OCI-LY1 (cell line): ENCODE measurements at regions not wholly inside any gene's neighbourhood (a gene's known extent, or its start where the extent isn't known, plus 50 kb on each side); places are given as distances from the start of the nearest gene placed in this dataset.

ENCODE experiments used
- H2AFZ ChIP-seq: fragments of 200-600 bp; sonication (generic), shearing (Covaris generic); 2 replicates; pipeline ENCODE4 v1.6.0; 2014; ENCODE audit warnings: antibody characterized with exemption, mild to moderate bottlenecking, low read length
- H3F3A ChIP-seq: fragments of 200-600 bp; sonication (generic), shearing (Covaris generic); 2 replicates; pipeline ENCODE4 v1.6.0; 2014; ENCODE audit warnings: mild to moderate bottlenecking, antibody characterized with exemption, low read length, moderate library complexity; ENCODE audit not compliant: insufficient read depth
- H3K27ac ChIP-seq: fragments of 200-600 bp; sonication (generic); 2 replicates; pipeline ENCODE4 v1.5.1; 2014; ENCODE audit warnings: low read length, mixed run types, mild to moderate bottlenecking, low read depth; ENCODE audit not compliant: poor library complexity, severe bottlenecking
- H3K27me3 ChIP-seq: fragments of 200-600 bp; sonication (generic); 2 replicates; pipeline ENCODE4 v1.6.0; 2014; ENCODE audit warnings: antibody characterized with exemption, mild to moderate bottlenecking, low read length, moderate library complexity; ENCODE audit not compliant: insufficient read depth
- H3K36me3 ChIP-seq: fragments of 200-600 bp; sonication (generic); 2 replicates; pipeline ENCODE4 v1.6.1; 2014; ENCODE audit warnings: mild to moderate bottlenecking, antibody characterized with exemption, low read length, moderate library complexity, mixed read lengths; ENCODE audit not compliant: insufficient read depth
- H3K4me1 ChIP-seq: fragments of 200-600 bp; sonication (generic); 2 replicates; pipeline ENCODE4 v1.5.1; 2014; ENCODE audit warnings: mild to moderate bottlenecking, low read length, moderate library complexity; ENCODE audit not compliant: insufficient read depth, severe bottlenecking
- H3K4me2 ChIP-seq: fragments of 200-600 bp; sonication (generic), shearing (Covaris generic); 2 replicates; pipeline ENCODE4 v1.6.1; 2014; ENCODE audit warnings: low read length
- H3K4me3 ChIP-seq: fragments of 200-600 bp; sonication (generic); 2 replicates; pipeline ENCODE4 v1.5.1; 2014; ENCODE audit warnings: low read length, low read depth, mild to moderate bottlenecking, mixed read lengths; ENCODE audit not compliant: poor library complexity, severe bottlenecking
- H3K79me2 ChIP-seq: fragments of 200-600 bp; shearing (Covaris generic); 2 replicates; pipeline ENCODE4 v1.6.1; 2016; ENCODE audit warnings: mixed run types, low read length, mixed read lengths; ENCODE audit not compliant: insufficient read depth
- H3K9ac ChIP-seq: fragments of 200-600 bp; sonication (generic), shearing (Covaris generic); 2 replicates; pipeline ENCODE4 v1.6.1; 2014; ENCODE audit warnings: mild to moderate bottlenecking, low read length, mixed read lengths
- H3K9me2 ChIP-seq: fragments of 200-600 bp; sonication (generic), shearing (Covaris generic); 2 replicates; pipeline ENCODE4 v1.6.1; 2014; ENCODE audit warnings: low read depth, mild to moderate bottlenecking, low read length, mixed read lengths
- H3K9me3 ChIP-seq: fragments of 200-600 bp; shearing (Covaris generic); 2 replicates; pipeline ENCODE4 v1.6.1; 2014; ENCODE audit warnings: low read length, mixed read lengths
- H4K20me1 ChIP-seq: fragments of 200-600 bp; sonication (generic), shearing (Covaris generic); 2 replicates; pipeline ENCODE4 v1.6.0; 2016; ENCODE audit warnings: mild to moderate bottlenecking, low read length; ENCODE audit not compliant: insufficient read depth
- CTCF ChIP-seq: fragments of 200-600 bp; sonication (generic), shearing (Covaris generic); IDR thresholded peaks from 2 replicates; pipeline ENCODE4 v1.5.1; 2017; ENCODE audit warnings: mild to moderate bottlenecking, antibody characterized with exemption, low read length, moderate library complexity, mixed read lengths
- EZH2 ChIP-seq: fragments of 200-600 bp; sonication (generic), shearing (Covaris generic); IDR thresholded peaks from 2 replicates; pipeline ENCODE4 v1.8.0; 2017; ENCODE audit warnings: borderline replicate concordance, mixed run types, mild to moderate bottlenecking, antibody characterized with exemption, low read length, moderate library complexity, mixed read lengths

- TF ChIP-seq CTCF, result no peak
- no peak for TF ChIP-seq EZH2
- Histone ChIP-seq H3K4me2 (no peak overlapping the region), H4K20me1 (no peaks in the 10 kb centered on the region), H3K79me2 (no peaks in the 10 kb centered on the region), H3K9me3 (no peaks in the 10 kb centered on the region), H3K27me3 (no peaks in the 10 kb centered on the region), H3K27ac (no peak overlapping the region), H3F3A (no peaks in the 10 kb centered on the region), H2AFZ (no peak overlapping the region), H3K9me2 (no peaks in the 10 kb centered on the region), H3K36me3 (no peaks in the 10 kb centered on the region), H3K4me3 (no peak overlapping the region), H3K9ac (no peak overlapping the region), H3K4me1 (no peaks in the 10 kb centered on the region)
These were observed 56.5 kb upstream of the ETV6 start for GRCh38 chr12:11593013-11593412.

- Histone ChIP-seq H4K20me1 (no peaks in the 10 kb centered on the region), H3K27ac (no peak overlapping the region), H2AFZ (no peak overlapping the region), H3K27me3 (no peaks in the 10 kb centered on the region), H3K4me3 (no peak overlapping the region), H3K4me1 (no peaks in the 10 kb centered on the region), H3K9ac (no peak overlapping the region), H3K4me2 (no peak overlapping the region), H3K9me3 (no peaks in the 10 kb centered on the region), H3K79me2 (no peaks in the 10 kb centered on the region), H3K36me3 (no peaks in the 10 kb centered on the region), H3K9me2 (no peaks in the 10 kb centered on the region), H3F3A (no peaks in the 10 kb centered on the region)
- TF ChIP-seq CTCF (no peak), EZH2 (no peak)
These were observed 54.4 kb upstream of the ETV6 start for GRCh38 chr12:11595080-11595479.

- Histone ChIP-seq H3K4me1 (no peaks in the 10 kb centered on the region), H3K9ac (no peak overlapping the region), H3K4me3 (no peak overlapping the region), H3F3A (no peaks in the 10 kb centered on the region), H3K27me3 (no peaks in the 10 kb centered on the region), H3K9me3 (no peaks in the 10 kb centered on the region), H3K4me2 (no peak overlapping the region), H3K27ac (no peak overlapping the region), H3K9me2 (no peaks in the 10 kb centered on the region), H4K20me1 (no peaks in the 10 kb centered on the region), H3K79me2 (no peaks in the 10 kb centered on the region), H2AFZ (no peak overlapping the region), H3K36me3 (no peaks in the 10 kb centered on the region)
- TF ChIP-seq EZH2 (no peak), CTCF (no peak)
These were observed 53.3 kb upstream of the ETV6 start for GRCh38 chr12:11596141-11596540.
